OCI-LY3 (cell line): ENCODE measurements at regions not wholly inside any gene's neighbourhood (a gene's known extent, or its start where the extent isn't known, plus 50 kb on each side); places are given as distances from the start of the nearest gene placed in this dataset.

Experiments used
- H2AFZ ChIP-seq: fragments of 200-600, 300-600 bp; shearing (Covaris generic); 2 replicates; pipeline ENCODE4 v1.6.0; 2014; ENCODE audit warnings: antibody characterized with exemption, low read depth, low read length
- H3K27ac ChIP-seq: fragments of 200-600, 300-600 bp; sonication (generic); 2 replicates; pipeline ENCODE4 v1.5.1; 2014; ENCODE audit warnings: mild to moderate bottlenecking, low read length, moderate library complexity, mixed read lengths
- H3K27me3 ChIP-seq: fragments of 200-600, 300-600 bp; sonication (generic); 2 replicates; pipeline ENCODE4 v1.6.1; 2014; ENCODE audit warnings: low read depth, low read length, mixed read lengths
- H3K36me3 ChIP-seq: fragments of 200-600, 300-600 bp; sonication (generic); replicated peaks from 2 replicates; pipeline ENCODE3; 2014; ENCODE audit warnings: low read depth, low read length, mixed read lengths
- H3K4me1 ChIP-seq: fragments of 300-600, 200-600 bp; sonication (generic); 2 replicates; pipeline ENCODE4 v1.6.1; 2014; ENCODE audit warnings: low read length, mixed read lengths
- H3K4me2 ChIP-seq: fragments of 200-600, 300-600 bp; sonication (generic); 2 replicates; pipeline ENCODE4 v1.6.1; 2014; ENCODE audit warnings: low read length, mixed read lengths
- H3K4me3 ChIP-seq: fragments of 300-600, 200-600 bp; sonication (generic); 2 replicates; pipeline ENCODE4 v1.5.1; 2014; ENCODE audit warnings: antibody characterized with exemption, mild to moderate bottlenecking, low read length, moderate library complexity
- H3K79me2 ChIP-seq: fragments of 300-600, 200-600 bp; shearing (Covaris generic); 2 replicates; pipeline ENCODE4 v1.6.1; 2014; ENCODE audit warnings: mild to moderate bottlenecking, low read length, mixed read lengths
- H3K9ac ChIP-seq: fragments of 300-600, 200-600 bp; shearing (Covaris generic); 2 replicates; pipeline ENCODE4 v1.6.0; 2014; ENCODE audit warnings: mild to moderate bottlenecking, low read length, moderate library complexity
- H3K9me3 ChIP-seq: fragments of 200-600, 300-600 bp; shearing (Covaris generic); 2 replicates; pipeline ENCODE4 v1.6.1; 2014; ENCODE audit warnings: low read length, mixed read lengths; ENCODE audit not compliant: insufficient read depth
- H4K20me1 ChIP-seq: fragments of 200-600, 300-600 bp; sonication (generic); 2 replicates; pipeline ENCODE4 v1.6.1; 2016; ENCODE audit warnings: low read length, mixed read lengths; ENCODE audit not compliant: insufficient read depth
- CTCF ChIP-seq: fragments of 200-600, 300-600 bp; sonication (generic); IDR thresholded peaks from 2 replicates; pipeline ENCODE4 v1.5.1; 2014; ENCODE audit warnings: antibody characterized with exemption, low read length, low read depth
- EZH2phosphoT487 ChIP-seq: fragments of 200-600 bp; shearing (Covaris generic); IDR thresholded peaks from 2 replicates; pipeline ENCODE4 v1.6.1; 2018; ENCODE audit warnings: antibody characterized with exemption, mixed run types, low read depth

- H3K27me3 ChIP-seq: no peaks in the 10 kb centered on the region
- H3K9ac ChIP-seq: no peak overlapping the region
- TF ChIP-seq CTCF (no peak), EZH2phosphoT487 (no peak)
- no peak overlapping the region for H2AFZ ChIP-seq
- no peak overlapping the region for H3K27ac ChIP-seq
- no peaks in the 10 kb centered on the region for H3K79me2 ChIP-seq
- no peaks in the 10 kb centered on the region for H3K9me3 ChIP-seq
- no peaks in the 10 kb centered on the region for H3K4me1 ChIP-seq
- H3K4me3 ChIP-seq: no peak overlapping the region
- H4K20me1 ChIP-seq: no peaks in the 10 kb centered on the region
- H3K36me3 ChIP-seq: no peaks in the 10 kb centered on the region
- H3K4me2 ChIP-seq: no peak overlapping the region
These were observed 139.6 kb upstream of the RANBP3L start for GRCh38 chr5:36441280-36441679.

GRCh38 chr5:36442352-36442751 is 140.7 kb upstream of the RANBP3L start:
- Histone ChIP-seq H3K27ac (no peak overlapping the region), H2AFZ (no peak overlapping the region)
- no peak for TF ChIP-seq EZH2phosphoT487
- TF ChIP-seq CTCF: no peak

GRCh38 chr5:36442796-36443195 is 141.1 kb upstream of the RANBP3L start:
- Histone ChIP-seq H3K4me3 (no peak overlapping the region), H3K27me3 (no peaks in the 10 kb centered on the region), H2AFZ (no peak overlapping the region), H3K4me1 (no peaks in the 10 kb centered on the region), H3K9me3 (no peaks in the 10 kb centered on the region), H3K79me2 (no peaks in the 10 kb centered on the region), H4K20me1 (no peaks in the 10 kb centered on the region), H3K27ac (no peak overlapping the region), H3K9ac (no peak overlapping the region), H3K36me3 (no peaks in the 10 kb centered on the region), H3K4me2 (no peak overlapping the region)
- no peak for TF ChIP-seq CTCF
- TF ChIP-seq EZH2phosphoT487: no peak

More at GRCh38 chr5:36442352-36442751, 140.7 kb upstream of the RANBP3L start:
- Histone ChIP-seq H3K9ac (no peak overlapping the region), H3K36me3 (no peaks in the 10 kb centered on the region), H3K9me3 (no peaks in the 10 kb centered on the region), H3K4me3 (no peak overlapping the region), H3K79me2 (no peaks in the 10 kb centered on the region), H3K4me1 (no peaks in the 10 kb centered on the region), H4K20me1 (no peaks in the 10 kb centered on the region), H3K4me2 (no peak overlapping the region), H3K27me3 (no peaks in the 10 kb centered on the region)

- no peak overlapping the region for H3K4me3 ChIP-seq
- H3K79me2 ChIP-seq: no peaks in the 10 kb centered on the region
- no peaks in the 10 kb centered on the region for H3K9me3 ChIP-seq
- H4K20me1 ChIP-seq: no peaks in the 10 kb centered on the region
- H3K9ac ChIP-seq: no peak overlapping the region
- H3K4me1 ChIP-seq: no peaks in the 10 kb centered on the region
- TF ChIP-seq EZH2phosphoT487 (no peak), CTCF (no peak)
- no peaks in the 10 kb centered on the region for H3K27me3 ChIP-seq
- no peak overlapping the region for H3K27ac ChIP-seq
- no peaks in the 10 kb centered on the region for H3K36me3 ChIP-seq
- H2AFZ ChIP-seq: no peak overlapping the region
- H3K4me2 ChIP-seq: no peak overlapping the region
These were observed 142.2 kb upstream of the RANBP3L start for GRCh38 chr5:36443941-36444340.
